ENCODE measurements at regions not wholly inside any gene's neighbourhood (a gene's known extent, or its start where the extent isn't known, plus 50 kb on each side); places are given as distances from the start of the nearest gene placed in this dataset.

GRCh38 chr1:245046769-245047168 lies 108.0 kb upstream of the KIF26B start:
- no peak for DNase-seq (ENCODE audit: low spot score in 2 of 2)
- TF ChIP-seq CTCF (IDR thresholded peaks at IDR 0.05) = no peak
- no peak for TF ChIP-seq POLR2A (IDR thresholded peaks at IDR 0.05)
- 86 to 89% methylated on average over 11 of the region's 11 CpGs for WGBS, 2 donors
- intact Hi-C loops (cut with DNase I; ENCODE audit: low total_unique reads) = loop anchor here (10.0 kb wide), 1 partner anchor 252 kb away; no protein-coding TSS in a partner anchor
- no peak overlapping the region for H3K4me3 ChIP-seq (ENCODE audit: low read depth, poor library complexity, severe bottlenecking)

- WGBS, 2 donors = 87 to 91% methylated on average over 9 of the region's 9 CpGs
- intact Hi-C loops (cut with DNase I; ENCODE audit: low total_unique reads) = loop anchor here (10.0 kb wide), 1 partner anchor 252 kb away; no protein-coding TSS in a partner anchor
- no peak for DNase-seq (ENCODE audit: low spot score in 2 of 2)
- TF ChIP-seq CTCF (IDR thresholded peaks at IDR 0.05) = no peak
- TF ChIP-seq POLR2A (IDR thresholded peaks at IDR 0.05) = no peak
- no peak overlapping the region for H3K4me3 ChIP-seq (ENCODE audit: low read depth, poor library complexity, severe bottlenecking)
These were observed 108.5 kb upstream of the KIF26B start for GRCh38 chr1:245046315-245046714.

- WGBS, 2 donors = 74 to 84% methylated on average over 8 of the region's 9 CpGs
- intact Hi-C loops (cut with DNase I; ENCODE audit: low total_unique reads) = loop anchor here (10.0 kb wide), 1 partner anchor 250 kb away; no protein-coding TSS in a partner anchor
- TF ChIP-seq CTCF (IDR thresholded peaks at IDR 0.05) = no peak
- no peak for TF ChIP-seq POLR2A (IDR thresholded peaks at IDR 0.05)
- no peak overlapping the region for H3K4me3 ChIP-seq (ENCODE audit: low read depth, poor library complexity, severe bottlenecking)
- DNase-seq (ENCODE audit: low spot score in 2 of 2) = no peak
These were observed 109.5 kb upstream of the KIF26B start for GRCh38 chr1:245045087-245045881.

- WGBS, 2 donors = 80 to 85% methylated on average over 6 of the region's 6 CpGs
- no peak overlapping the region for H3K4me3 ChIP-seq (ENCODE audit: low read depth, poor library complexity, severe bottlenecking)
- DNase-seq (ENCODE audit: low spot score in 2 of 2) = peak in 1 of 2 donors; percentile 61
- intact Hi-C loops (cut with DNase I; ENCODE audit: low total_unique reads) = loop anchor here (10.0 kb wide), 1 partner anchor 249 kb away; no protein-coding TSS in a partner anchor
- TF ChIP-seq POLR2A (IDR thresholded peaks at IDR 0.05) (no peak), CTCF (IDR thresholded peaks at IDR 0.05) (no peak)
These were observed 111.2 kb upstream of the KIF26B start for GRCh38 chr1:245043611-245043940.

GRCh38 chr1:245041058-245041698 lies 113.6 kb upstream of the KIF26B start:
- intact Hi-C loops (cut with DNase I; ENCODE audit: low total_unique reads) = loop anchor here (10.0 kb wide), 1 partner anchor 246 kb away; no protein-coding TSS in a partner anchor
- H3K4me3 ChIP-seq (ENCODE audit: low read depth, poor library complexity, severe bottlenecking) = no peak overlapping the region
- peak in 1 of 2 donors; percentile 37 for DNase-seq (ENCODE audit: low spot score in 2 of 2)
- no peak for TF ChIP-seq CTCF (IDR thresholded peaks at IDR 0.05)
- no peak for TF ChIP-seq POLR2A (IDR thresholded peaks at IDR 0.05)
- 76 to 83% methylated on average over 9 of the region's 9 CpGs for WGBS, 2 donors

Measured in lower leg skin (tissue), 4 donors.